SK-N-SH treated with all-trans-retinoic acid at 6 μM for 48 hours (cell line): ENCODE measurements at regions not wholly inside any gene's neighbourhood (a gene's known extent, or its start where the extent isn't known, plus 50 kb on each side); places are given as distances from the start of the nearest gene placed in this dataset.

ENCODE experiments used
- CSRNP3 ChIP-seq: fragments of 250-450 bp; sonication (Bioruptor Pico); IDR thresholded peaks from 2 replicates; pipeline ENCODE4 v1.5.1; 2021; ENCODE audit warnings: mild to moderate bottlenecking, moderate library complexity
- PPARA ChIP-seq: fragments of 250-450 bp; sonication (Bioruptor Pico); IDR thresholded peaks from 2 replicates; pipeline ENCODE4 v1.5.0; 2020; ENCODE audit warnings: mild to moderate bottlenecking, borderline replicate concordance
- RARB ChIP-seq: fragments of 250-450 bp; sonication (Bioruptor Pico); IDR thresholded peaks from 2 replicates; pipeline ENCODE4 v1.8.0; 2021; ENCODE audit warnings: mild to moderate bottlenecking, moderate library complexity
- ZFP3 ChIP-seq: fragments of 250-450 bp; sonication (Bioruptor Pico); IDR thresholded peaks from 2 replicates; pipeline ENCODE4 v1.5.0; 2020; ENCODE audit warnings: mild to moderate bottlenecking, moderate library complexity

GRCh38 chr6:26249957-26250697 is 114.9 kb upstream of the BTN3A2 start:
- TF ChIP-seq RARB (no peak), ZFP3 (CRISPR knock-in tag) (0 out of 2 replicates have a peak, but pooled peaks have one; percentile 6), CSRNP3 (CRISPR knock-in tag) (no peak), PPARA (no peak)
